ENCODE measurements at regions not wholly inside any gene's neighbourhood (a gene's known extent, or its start where the extent isn't known, plus 50 kb on each side); places are given as distances from the start of the nearest gene placed in this dataset.
A peak's percentile ranks its signal among the peaks of the same experiment; 100 is the strongest.

DNA sequence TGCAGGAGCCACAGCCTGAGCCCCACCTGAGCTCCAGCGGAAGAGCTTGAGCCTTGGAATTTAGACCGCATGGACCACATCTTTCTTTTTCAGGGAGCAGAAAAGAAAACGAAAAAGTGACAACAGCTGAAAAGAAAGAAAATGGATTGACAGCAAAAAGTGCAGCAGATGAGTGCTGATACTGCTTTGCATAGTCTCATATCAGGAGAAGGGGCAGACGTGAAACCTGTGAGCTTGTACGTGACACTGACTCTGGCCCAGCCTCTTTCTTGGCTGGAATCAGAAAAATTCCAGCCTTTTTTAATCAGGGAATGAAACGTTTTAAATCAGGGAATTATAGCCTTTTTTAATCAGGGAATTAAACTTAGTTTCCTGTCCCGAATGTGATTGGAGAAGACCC lies 1296.5 kb downstream of the TMEM121 start:
- Histone ChIP-seq H3K36me3 (replicated peaks in 1 of 2; ENCODE audit: insufficient read depth in 1 of 2, low read depth in 2 of 2) (no peaks in the 10 kb centered on the region), H3K9me3 (no peaks in the 10 kb centered on the region), H3K27ac (no peak overlapping the region), H3K4me3 (no peak overlapping the region), H3K4me1 (no peaks in the 10 kb centered on the region), H3K27me3 (no peaks in the 10 kb centered on the region)
- TF ChIP-seq, protein P1, sequence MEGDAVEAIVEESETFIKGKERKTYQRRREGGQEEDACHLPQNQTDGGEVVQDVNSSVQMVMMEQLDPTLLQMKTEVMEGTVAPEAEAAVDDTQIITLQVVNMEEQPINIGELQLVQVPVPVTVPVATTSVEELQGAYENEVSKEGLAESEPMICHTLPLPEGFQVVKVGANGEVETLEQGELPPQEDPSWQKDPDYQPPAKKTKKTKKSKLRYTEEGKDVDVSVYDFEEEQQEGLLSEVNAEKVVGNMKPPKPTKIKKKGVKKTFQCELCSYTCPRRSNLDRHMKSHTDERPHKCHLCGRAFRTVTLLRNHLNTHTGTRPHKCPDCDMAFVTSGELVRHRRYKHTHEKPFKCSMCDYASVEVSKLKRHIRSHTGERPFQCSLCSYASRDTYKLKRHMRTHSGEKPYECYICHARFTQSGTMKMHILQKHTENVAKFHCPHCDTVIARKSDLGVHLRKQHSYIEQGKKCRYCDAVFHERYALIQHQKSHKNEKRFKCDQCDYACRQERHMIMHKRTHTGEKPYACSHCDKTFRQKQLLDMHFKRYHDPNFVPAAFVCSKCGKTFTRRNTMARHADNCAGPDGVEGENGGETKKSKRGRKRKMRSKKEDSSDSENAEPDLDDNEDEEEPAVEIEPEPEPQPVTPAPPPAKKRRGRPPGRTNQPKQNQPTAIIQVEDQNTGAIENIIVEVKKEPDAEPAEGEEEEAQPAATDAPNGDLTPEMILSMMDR (IDR thresholded peaks at IDR 0.05): no peak
- no peak for TF ChIP-seq POLR2A (IDR thresholded peaks at IDR 0.05)
- intact Hi-C loops (cut with DNase I): no loop called here
- ATAC-seq (no peak), DNase-seq (no peak)
- WGBS, 2 donors: 51 to 54% methylated on average over 7 of the region's 7 CpGs

DNA sequence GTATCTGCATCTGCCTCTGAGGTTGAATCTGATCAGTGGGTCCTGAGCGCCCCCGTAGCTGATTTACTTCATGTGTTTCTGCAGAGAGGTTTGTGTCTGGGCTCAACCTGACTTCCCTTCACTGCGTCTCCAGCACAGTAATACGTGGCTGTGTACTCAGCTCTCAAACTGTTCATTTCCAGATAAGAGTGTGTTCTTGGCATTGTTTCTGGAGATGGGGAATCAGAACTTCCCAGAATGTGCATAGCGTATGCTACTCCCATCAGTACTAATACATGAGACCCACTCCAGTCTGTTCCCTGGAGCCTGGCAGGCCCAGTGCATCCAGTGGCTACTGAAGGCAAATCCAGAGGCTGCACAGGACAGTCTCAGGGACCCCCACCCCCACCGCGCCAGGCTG lies 1297.2 kb downstream of the TMEM121 start:
- Histone ChIP-seq H3K4me3 (no peak overlapping the region), H3K27me3 (no peaks in the 10 kb centered on the region), H3K4me1 (no peaks in the 10 kb centered on the region), H3K9me3 (no peaks in the 10 kb centered on the region), H3K36me3 (replicated peaks in 1 of 2; ENCODE audit: insufficient read depth in 1 of 2, low read depth in 2 of 2) (no peaks in the 10 kb centered on the region), H3K27ac (no peak overlapping the region)
- no peak for TF ChIP-seq POLR2A (IDR thresholded peaks at IDR 0.05)
- TF ChIP-seq, protein P1 (IDR thresholded peaks at IDR 0.05): no peak
- DNase-seq (no peak), ATAC-seq (no peak)
- intact Hi-C loops (cut with DNase I): no loop called here
- WGBS, 2 donors: 61 to 68% methylated on average over 7 of the region's 7 CpGs

DNA sequence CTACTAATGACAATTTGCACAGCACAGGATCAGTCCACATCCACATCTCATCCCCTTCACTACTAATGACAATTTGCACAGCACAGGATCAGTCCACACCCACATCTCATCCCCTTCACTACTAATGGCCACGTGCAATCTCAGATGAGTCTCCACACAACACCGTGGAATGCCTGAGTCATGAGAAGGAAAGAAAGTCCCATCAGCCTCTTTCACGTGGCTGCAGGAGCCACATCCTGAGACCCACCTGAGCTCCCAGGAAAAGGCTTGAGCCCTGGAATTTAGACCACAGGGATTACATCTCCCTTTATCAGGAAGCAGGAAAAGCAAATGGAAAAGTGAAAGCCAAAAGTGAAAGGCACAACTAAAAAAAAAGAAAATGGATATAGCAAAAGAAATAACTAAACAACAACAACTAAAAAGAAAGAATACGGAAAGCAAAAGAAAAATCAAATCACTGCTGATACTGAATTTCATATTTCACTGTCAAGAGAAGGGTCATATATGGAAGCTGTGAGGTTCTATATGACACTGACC lies 1300.5 kb downstream of the TMEM121 start:
- DNase-seq: no peak
- 36 to 39% methylated on average over 4 of the region's 4 CpGs for WGBS, 2 donors
- TF ChIP-seq POLR2A (IDR thresholded peaks at IDR 0.05): no peak
- TF ChIP-seq, protein P1 (IDR thresholded peaks at IDR 0.05): no peak
- no peak for ATAC-seq
- Histone ChIP-seq H3K4me1 (no peaks in the 10 kb centered on the region), H3K27ac (no peak overlapping the region), H3K36me3 (replicated peaks in 1 of 2; ENCODE audit: insufficient read depth in 1 of 2, low read depth in 2 of 2) (no peaks in the 10 kb centered on the region), H3K4me3 (no peak overlapping the region), H3K27me3 (no peaks in the 10 kb centered on the region), H3K9me3 (no peaks in the 10 kb centered on the region)
- intact Hi-C loops (cut with DNase I): no loop called here

DNA sequence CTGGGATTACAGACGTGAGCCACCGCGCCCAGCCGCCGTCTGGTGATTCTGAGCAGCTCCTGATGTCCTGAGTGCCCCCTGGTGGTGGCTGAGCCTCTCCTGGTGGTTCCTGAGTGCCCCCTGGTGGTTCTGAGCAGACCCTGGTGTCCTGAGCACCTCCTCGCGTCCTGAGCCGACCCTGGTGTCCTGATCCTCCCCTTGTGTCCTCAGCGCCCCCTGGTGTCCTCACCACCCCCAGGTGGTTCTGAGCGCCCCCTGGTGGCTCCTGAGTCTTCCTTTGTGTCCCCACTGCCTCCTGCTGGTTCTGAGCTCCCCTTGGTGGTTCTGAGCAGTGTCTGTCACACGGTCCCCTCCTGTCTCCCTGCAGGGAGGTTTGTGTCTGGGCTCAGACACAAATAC lies 1304.9 kb downstream of the TMEM121 start:
- H3K4me3 ChIP-seq: no peak overlapping the region
- H3K36me3 ChIP-seq (replicated peaks in 1 of 2; ENCODE audit: insufficient read depth in 1 of 2, low read depth in 2 of 2): no peaks in the 10 kb centered on the region
- ATAC-seq (no peak), DNase-seq (peak in 2 of 4 donors; percentile 28 to 35)
- no peaks in the 10 kb centered on the region for H3K9me3 ChIP-seq
- intact Hi-C loops (cut with DNase I): no loop called here
- H3K27ac ChIP-seq: no peak overlapping the region
- TF ChIP-seq, protein P1 (IDR thresholded peaks at IDR 0.05): peak in 5 of 7 experiments; percentile 7 to 34 (median 30)
- no peak for TF ChIP-seq POLR2A (IDR thresholded peaks at IDR 0.05)
- 63 to 76% methylated on average over 8 to 9 of the region's 11 CpGs for WGBS, 2 donors
- H3K4me1 ChIP-seq: no peaks in the 10 kb centered on the region
- H3K27me3 ChIP-seq: no peaks in the 10 kb centered on the region

DNA sequence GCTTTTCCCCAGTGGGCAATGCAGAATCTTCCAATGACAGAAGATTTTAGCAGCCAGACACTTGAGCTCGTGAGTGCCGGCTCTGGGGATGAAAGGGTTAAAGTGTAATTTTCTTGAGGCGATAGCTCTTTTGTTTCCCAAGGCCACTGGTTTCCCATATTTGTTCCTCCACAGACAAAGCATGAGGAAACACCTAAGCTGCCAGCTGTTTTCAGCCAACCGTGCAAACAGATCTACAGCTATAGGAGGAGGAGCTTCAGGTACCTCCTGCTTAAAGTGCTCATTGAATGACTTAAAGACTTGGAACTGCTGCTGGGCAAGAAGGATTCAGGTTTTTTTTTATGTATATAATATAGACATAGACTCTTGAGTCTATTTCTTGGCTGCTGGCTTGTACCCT lies 1311.5 kb downstream of the TMEM121 start:
- Histone ChIP-seq H3K27me3 (no peaks in the 10 kb centered on the region), H3K9me3 (no peaks in the 10 kb centered on the region), H3K36me3 (replicated peaks in 1 of 2; ENCODE audit: insufficient read depth in 1 of 2, low read depth in 2 of 2) (no peaks in the 10 kb centered on the region), H3K27ac (no peak overlapping the region), H3K4me1 (peaks cover 3% of the 10 kb centered on the region), H3K4me3 (no peak overlapping the region)
- intact Hi-C loops (cut with DNase I): no loop called here
- DNase-seq (no peak), ATAC-seq (no peak)
- 39 to 46% methylated on average over 4 of the region's 4 CpGs for WGBS, 2 donors
- TF ChIP-seq POLR2A (IDR thresholded peaks at IDR 0.05): no peak
- TF ChIP-seq, protein P1 (IDR thresholded peaks at IDR 0.05): no peak

Data from body of pancreas (tissue), 4 donors.